ENCODE measurements at regions not wholly inside any gene's neighbourhood (a gene's known extent, or its start where the extent isn't known, plus 50 kb on each side); places are given as distances from the start of the nearest gene placed in this dataset.

DNA sequence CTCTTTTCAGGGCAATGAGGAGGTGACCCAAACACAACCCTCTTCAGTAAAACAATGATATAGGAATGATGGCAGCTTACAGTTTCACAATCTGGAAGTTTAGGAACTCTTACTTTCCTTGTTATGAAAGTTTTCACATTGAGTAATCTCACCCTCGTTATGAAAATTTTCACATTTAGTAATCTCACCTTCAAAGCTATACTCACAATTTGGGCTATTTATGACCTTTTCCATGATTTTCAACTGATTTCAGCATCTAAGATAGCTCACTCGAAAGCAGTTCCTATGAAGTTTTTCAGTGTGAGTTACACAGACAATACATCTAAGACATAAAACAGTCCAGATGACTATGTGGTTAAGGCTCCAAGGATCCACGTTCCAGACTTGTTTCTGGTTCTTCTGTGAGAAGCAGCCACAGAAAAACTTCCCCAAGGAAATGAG is 57.1 kb downstream of the FOXD1 start:
- in situ Hi-C loops (cut with MboI; ENCODE audit: low sequenced_read_pairs in 4 of 4) = no loop called here
- H3K4me1 ChIP-seq = no peaks in the 10 kb centered on the region
- no peak for TF ChIP-seq POLR2A (IDR thresholded peaks at IDR 0.05)
- TF ChIP-seq, protein P1, sequence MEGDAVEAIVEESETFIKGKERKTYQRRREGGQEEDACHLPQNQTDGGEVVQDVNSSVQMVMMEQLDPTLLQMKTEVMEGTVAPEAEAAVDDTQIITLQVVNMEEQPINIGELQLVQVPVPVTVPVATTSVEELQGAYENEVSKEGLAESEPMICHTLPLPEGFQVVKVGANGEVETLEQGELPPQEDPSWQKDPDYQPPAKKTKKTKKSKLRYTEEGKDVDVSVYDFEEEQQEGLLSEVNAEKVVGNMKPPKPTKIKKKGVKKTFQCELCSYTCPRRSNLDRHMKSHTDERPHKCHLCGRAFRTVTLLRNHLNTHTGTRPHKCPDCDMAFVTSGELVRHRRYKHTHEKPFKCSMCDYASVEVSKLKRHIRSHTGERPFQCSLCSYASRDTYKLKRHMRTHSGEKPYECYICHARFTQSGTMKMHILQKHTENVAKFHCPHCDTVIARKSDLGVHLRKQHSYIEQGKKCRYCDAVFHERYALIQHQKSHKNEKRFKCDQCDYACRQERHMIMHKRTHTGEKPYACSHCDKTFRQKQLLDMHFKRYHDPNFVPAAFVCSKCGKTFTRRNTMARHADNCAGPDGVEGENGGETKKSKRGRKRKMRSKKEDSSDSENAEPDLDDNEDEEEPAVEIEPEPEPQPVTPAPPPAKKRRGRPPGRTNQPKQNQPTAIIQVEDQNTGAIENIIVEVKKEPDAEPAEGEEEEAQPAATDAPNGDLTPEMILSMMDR (IDR thresholded peaks at IDR 0.05 in 4 of 5, conservative IDR thresholded peaks at IDR 0.05 in 1 of 5) = no peak
- intact Hi-C loops (cut with DNase I; ENCODE audit: low total_unique reads) = no loop called here
- DNase-seq (no peak), ATAC-seq (no peak)
- H3K27me3 ChIP-seq = peaks cover 0 to 4% (median 0%) of the 10 kb centered on the region in 3 donors
- H3K36me3 ChIP-seq = no peaks in the 10 kb centered on the region
- no peak overlapping the region for H3K4me3 ChIP-seq
- H3K9me3 ChIP-seq = no peaks in the 10 kb centered on the region
- H3K27ac ChIP-seq = no peak overlapping the region

DNA sequence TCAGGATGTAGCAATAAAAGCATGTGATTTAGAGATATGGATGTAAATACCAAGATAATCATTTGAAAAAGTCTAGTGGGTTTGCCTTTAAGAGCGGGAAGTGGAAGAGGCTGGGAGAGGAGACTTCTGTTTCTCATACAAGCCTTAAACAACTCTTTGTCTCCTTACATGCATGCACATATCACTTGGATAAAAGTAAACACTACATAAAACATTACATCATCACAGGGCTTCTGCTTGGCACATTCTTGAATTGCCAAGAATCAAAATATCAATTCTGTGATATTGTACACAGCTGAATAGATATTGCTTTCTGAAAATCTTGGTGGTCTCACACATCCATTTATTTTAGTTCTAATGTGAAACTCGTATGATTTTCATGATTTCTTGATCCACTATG is 57.6 kb downstream of the FOXD1 start:
- Histone ChIP-seq H3K27me3 (peaks cover 0 to 4% (median 4%) of the 10 kb centered on the region in 3 donors), H3K4me3 (no peak overlapping the region), H3K9me3 (no peaks in the 10 kb centered on the region), H3K27ac (no peak overlapping the region), H3K4me1 (no peaks in the 10 kb centered on the region), H3K36me3 (no peaks in the 10 kb centered on the region)
- intact Hi-C loops (cut with DNase I; ENCODE audit: low total_unique reads) (no loop called here), in situ Hi-C loops (cut with MboI; ENCODE audit: low sequenced_read_pairs in 4 of 4) (no loop called here)
- TF ChIP-seq, protein P1 (IDR thresholded peaks at IDR 0.05 in 4 of 5, conservative IDR thresholded peaks at IDR 0.05 in 1 of 5) = no peak
- no peak for TF ChIP-seq POLR2A (IDR thresholded peaks at IDR 0.05)
- ATAC-seq = no peak
- no peak for DNase-seq

DNA sequence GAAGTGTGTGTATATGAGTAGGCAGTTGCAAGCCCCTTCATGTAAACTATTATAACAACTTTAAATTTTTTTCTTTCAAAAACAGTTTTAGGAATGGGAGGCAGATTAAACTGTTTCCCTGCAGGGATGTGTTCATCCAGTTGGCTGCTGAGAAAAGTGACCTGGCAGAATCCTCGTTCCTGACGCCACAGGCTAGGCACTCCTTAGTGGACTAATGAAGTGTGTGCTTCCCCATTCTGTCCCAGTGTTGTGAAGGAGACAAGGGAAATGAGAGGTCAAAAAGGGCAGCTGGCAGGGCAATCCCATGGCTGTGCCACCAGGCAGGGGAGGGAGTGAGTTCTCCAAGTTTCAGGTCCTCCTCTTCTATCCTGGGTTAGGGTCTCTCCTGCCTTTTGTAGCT is 59.8 kb downstream of the FOXD1 start:
- Histone ChIP-seq H3K27me3 (peaks cover 5 to 23% (median 6%) of the 10 kb centered on the region in 3 donors), H3K9me3 (peaks cover 0 to 4% (median 0%) of the 10 kb centered on the region in 3 donors), H3K36me3 (no peaks in the 10 kb centered on the region), H3K4me3 (no peak overlapping the region), H3K27ac (no peak overlapping the region), H3K4me1 (no peaks in the 10 kb centered on the region)
- TF ChIP-seq POLR2A (IDR thresholded peaks at IDR 0.05) = no peak
- TF ChIP-seq, protein P1 (IDR thresholded peaks at IDR 0.05 in 4 of 5, conservative IDR thresholded peaks at IDR 0.05 in 1 of 5) = no peak
- in situ Hi-C loops (cut with MboI; ENCODE audit: low sequenced_read_pairs in 4 of 4) = no loop called here
- no peak for ATAC-seq
- intact Hi-C loops (cut with DNase I; ENCODE audit: low total_unique reads) = no loop called here
- no peak for DNase-seq

DNA sequence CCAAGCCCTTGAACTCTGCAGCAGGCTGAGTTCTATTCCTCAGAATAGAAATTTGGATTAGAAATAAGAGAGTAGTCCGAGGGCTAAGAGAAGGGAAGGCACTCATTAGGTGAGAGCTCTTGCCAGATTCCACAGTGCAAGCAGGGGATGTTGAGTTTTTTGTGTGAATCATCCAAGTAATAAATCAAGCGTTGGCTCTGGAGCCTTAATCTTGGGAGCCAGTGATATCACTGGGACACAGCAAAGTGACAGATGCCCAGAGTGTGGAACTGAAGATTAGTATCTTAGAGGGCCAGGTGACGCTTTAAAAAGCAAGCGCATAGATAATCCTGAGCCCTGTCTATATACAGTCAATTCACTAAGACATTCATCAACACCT is 60.3 kb downstream of the FOXD1 start:
- intact Hi-C loops (cut with DNase I; ENCODE audit: low total_unique reads) (no loop called here), in situ Hi-C loops (cut with MboI; ENCODE audit: low sequenced_read_pairs in 4 of 4) (no loop called here)
- ATAC-seq = no peak
- DNase-seq = no peak
- Histone ChIP-seq H3K27me3 (peaks cover 7 to 28% (median 10%) of the 10 kb centered on the region in 3 donors), H3K4me3 (no peak overlapping the region), H3K36me3 (no peaks in the 10 kb centered on the region), H3K27ac (no peak overlapping the region), H3K9me3 (peaks cover 0 to 4% (median 0%) of the 10 kb centered on the region in 3 donors), H3K4me1 (no peaks in the 10 kb centered on the region)
- no peak for TF ChIP-seq POLR2A (IDR thresholded peaks at IDR 0.05)
- TF ChIP-seq, protein P1 (IDR thresholded peaks at IDR 0.05 in 4 of 5, conservative IDR thresholded peaks at IDR 0.05 in 1 of 5) = no peak

All from gastrocnemius medialis (tissue), 4 donors.